H1 (cell line): ENCODE measurements at regions not wholly inside any gene's neighbourhood (a gene's known extent, or its start where the extent isn't known, plus 50 kb on each side); places are given as distances from the start of the nearest gene placed in this dataset.

ENCODE experiments used
- BACH1 ChIP-seq: IDR thresholded peaks from 2 replicates; pipeline ENCODE4 v1.6.1; 2012; ENCODE audit warnings: low read length, improper control_type of control experiment
- GTF2F1 ChIP-seq: IDR thresholded peaks from 2 replicates; pipeline ENCODE4 v1.6.1; 2012; ENCODE audit warnings: low read depth, low read length, improper control_type of control experiment, borderline replicate concordance
- RXRA ChIP-seq: IDR thresholded peaks from 2 replicates; pipeline ENCODE4 v1.6.1; 2011; ENCODE audit warnings: low read depth, mild to moderate bottlenecking, low read length, moderate library complexity; ENCODE audit not compliant: insufficient read depth
- SIRT6 ChIP-seq: IDR thresholded peaks from one replicate; pipeline ENCODE4 v1.7.1; 2012; ENCODE audit warnings: low read length, inconsistent platforms
- ZNF274 ChIP-seq: IDR thresholded peaks from 2 replicates; pipeline ENCODE4 v1.7.0; 2012; ENCODE audit warnings: low read length, borderline replicate concordance; ENCODE audit errors: extremely low read depth

DNA sequence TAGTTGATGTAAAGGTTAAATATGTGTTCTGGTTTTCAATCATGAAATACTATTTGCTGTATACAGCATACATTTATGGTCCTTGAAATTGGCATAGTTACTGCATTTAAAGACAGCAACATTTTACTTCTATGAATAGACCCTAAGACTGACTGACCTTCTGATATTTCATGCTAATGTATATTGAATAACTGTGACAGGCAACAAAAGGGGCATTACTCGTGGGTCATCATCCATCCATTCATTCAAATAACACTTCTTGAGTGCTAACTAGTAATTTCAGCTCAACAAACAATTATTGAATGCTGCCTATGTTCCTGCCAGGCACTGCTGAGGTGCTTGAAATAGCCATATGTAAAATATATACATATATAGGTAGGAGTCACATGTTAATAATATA, 92.8 kb upstream of the ADAMTS3 start (continued):
- TF ChIP-seq RXRA (no peak), SIRT6 (no peak), GTF2F1 (no peak), BACH1 (no peak), ZNF274 (no peak)
